ENCODE measurements at regions not wholly inside any gene's neighbourhood (a gene's known extent, or its start where the extent isn't known, plus 50 kb on each side); places are given as distances from the start of the nearest gene placed in this dataset.

GRCh38 chr3:71902258-71903111 lies 117.5 kb upstream of the PROK2 start:
- TF ChIP-seq, protein P1, sequence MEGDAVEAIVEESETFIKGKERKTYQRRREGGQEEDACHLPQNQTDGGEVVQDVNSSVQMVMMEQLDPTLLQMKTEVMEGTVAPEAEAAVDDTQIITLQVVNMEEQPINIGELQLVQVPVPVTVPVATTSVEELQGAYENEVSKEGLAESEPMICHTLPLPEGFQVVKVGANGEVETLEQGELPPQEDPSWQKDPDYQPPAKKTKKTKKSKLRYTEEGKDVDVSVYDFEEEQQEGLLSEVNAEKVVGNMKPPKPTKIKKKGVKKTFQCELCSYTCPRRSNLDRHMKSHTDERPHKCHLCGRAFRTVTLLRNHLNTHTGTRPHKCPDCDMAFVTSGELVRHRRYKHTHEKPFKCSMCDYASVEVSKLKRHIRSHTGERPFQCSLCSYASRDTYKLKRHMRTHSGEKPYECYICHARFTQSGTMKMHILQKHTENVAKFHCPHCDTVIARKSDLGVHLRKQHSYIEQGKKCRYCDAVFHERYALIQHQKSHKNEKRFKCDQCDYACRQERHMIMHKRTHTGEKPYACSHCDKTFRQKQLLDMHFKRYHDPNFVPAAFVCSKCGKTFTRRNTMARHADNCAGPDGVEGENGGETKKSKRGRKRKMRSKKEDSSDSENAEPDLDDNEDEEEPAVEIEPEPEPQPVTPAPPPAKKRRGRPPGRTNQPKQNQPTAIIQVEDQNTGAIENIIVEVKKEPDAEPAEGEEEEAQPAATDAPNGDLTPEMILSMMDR (IDR thresholded peaks at IDR 0.05; ENCODE audit: poor library complexity): no peak
- no peak for TF ChIP-seq EZH2phosphoT487 (IDR thresholded peaks at IDR 0.05; ENCODE audit: low read depth, severe bottlenecking, unreplicated experiment)

Measured in hepatocyte (in vitro differentiated cells).